H9 (cell line): ENCODE measurements at regions not wholly inside any gene's neighbourhood (a gene's known extent, or its start where the extent isn't known, plus 50 kb on each side); places are given as distances from the start of the nearest gene placed in this dataset.

Experiments
- DNase-seq: peaks from one replicate; pipeline ENCODE4 v3.0.0-alpha.2; 2017
- H2AFZ ChIP-seq: one replicate; pipeline ENCODE4 v1.6.1; 2013; ENCODE audit warnings: mild to moderate bottlenecking, low read length, control low read depth, moderate library complexity
- H2AK5ac ChIP-seq: 2 replicates; pipeline ENCODE4 v1.6.1; 2013; ENCODE audit warnings: low read length, control low read depth, mixed read lengths; ENCODE audit not compliant: insufficient read length
- H2BK120ac ChIP-seq: one replicate; pipeline ENCODE4 v1.6.1; 2013; ENCODE audit warnings: low read depth, mild to moderate bottlenecking, low read length, control low read depth, inconsistent platforms; ENCODE audit not compliant: poor library complexity, severe bottlenecking
- H2BK12ac ChIP-seq: 2 replicates; pipeline ENCODE4 v1.6.1; 2013; ENCODE audit warnings: low read length, control low read depth, mixed read lengths, low read depth; ENCODE audit not compliant: insufficient read length
- H2BK15ac ChIP-seq: 2 replicates; pipeline ENCODE4 v1.6.1; 2013; ENCODE audit warnings: low read depth, low read length, control low read depth
- H2BK20ac ChIP-seq: one replicate; pipeline ENCODE4 v1.6.1; 2013; ENCODE audit warnings: low read depth, mild to moderate bottlenecking, low read length, control low read depth, inconsistent platforms; ENCODE audit not compliant: poor library complexity, severe bottlenecking
- H2BK5ac ChIP-seq: 2 replicates; pipeline ENCODE4 v1.6.1; 2013; ENCODE audit warnings: low read length, control low read depth, mixed read lengths; ENCODE audit not compliant: insufficient read length
- H3K14ac ChIP-seq: 2 replicates; pipeline ENCODE4 v1.6.1; 2013; ENCODE audit warnings: low read length, control low read depth; ENCODE audit not compliant: insufficient read depth
- H3K18ac ChIP-seq: 2 replicates; pipeline ENCODE4 v1.6.1; 2013; ENCODE audit warnings: low read depth, mild to moderate bottlenecking, mixed read lengths, low read length, control low read depth; ENCODE audit not compliant: insufficient read length
- H3K23ac ChIP-seq: 2 replicates; pipeline ENCODE4 v1.6.1; 2013; ENCODE audit warnings: low read length, control low read depth, mixed read lengths, low read depth; ENCODE audit not compliant: insufficient read length
- H3K23me2 ChIP-seq: 2 replicates; pipeline ENCODE4 v1.6.1; 2013; ENCODE audit warnings: low read depth, mild to moderate bottlenecking, mixed read lengths, low read length, control low read depth; ENCODE audit not compliant: insufficient read length, poor library complexity, severe bottlenecking
- H3K27ac ChIP-seq: 2 replicates; pipeline ENCODE4 v1.5.1; 2013; ENCODE audit warnings: low read length, control low read depth, mixed read lengths, low read depth; ENCODE audit not compliant: insufficient read length
- H3K27me3 ChIP-seq: 2 replicates; pipeline ENCODE4 v1.6.1; 2013; ENCODE audit warnings: low read length, control low read depth, inconsistent platforms; ENCODE audit not compliant: insufficient read depth
- H3K4ac ChIP-seq: 2 replicates; pipeline ENCODE4 v1.6.1; 2013; ENCODE audit warnings: low read depth, mild to moderate bottlenecking, control low read depth, inconsistent platforms, low read length, moderate library complexity
- H3K4me1 ChIP-seq: 2 replicates; pipeline ENCODE4 v1.6.1; 2013; ENCODE audit warnings: low read length, control low read depth, inconsistent platforms; ENCODE audit not compliant: insufficient read depth
- H3K4me2 ChIP-seq: 2 replicates; pipeline ENCODE4 v1.6.1; 2013; ENCODE audit warnings: low read length, control low read depth, mixed read lengths; ENCODE audit not compliant: insufficient read length, insufficient read depth
- H3K56ac ChIP-seq: 2 replicates; pipeline ENCODE4 v1.6.1; 2013; ENCODE audit warnings: low read depth, mild to moderate bottlenecking, mixed read lengths, low read length, control low read depth; ENCODE audit not compliant: insufficient read length
- H3K79me1 ChIP-seq: 2 replicates; pipeline ENCODE4 v1.6.1; 2013; ENCODE audit warnings: low read depth, mild to moderate bottlenecking, moderate library complexity, low read length, control low read depth, inconsistent platforms; ENCODE audit not compliant: insufficient read depth, poor library complexity, severe bottlenecking
- H3K79me2 ChIP-seq: 2 replicates; pipeline ENCODE4 v1.6.1; 2013; ENCODE audit warnings: low read length, control low read depth, inconsistent platforms; ENCODE audit not compliant: insufficient read depth
- H3K9ac ChIP-seq: 2 replicates; pipeline ENCODE4 v1.6.1; 2013; ENCODE audit warnings: low read length, control low read depth, mixed read lengths; ENCODE audit not compliant: insufficient read length; ENCODE audit errors: extremely low read depth
- H3K9me3 ChIP-seq: one replicate; pipeline ENCODE4 v1.6.1; 2013; ENCODE audit warnings: low read depth, low read length, inconsistent platforms; ENCODE audit not compliant: control insufficient read depth
- H3T11ph ChIP-seq: one replicate; pipeline ENCODE4 v1.6.1; 2013; ENCODE audit warnings: mild to moderate bottlenecking, low read length, control low read depth, inconsistent platforms
- H4K20me1 ChIP-seq: one replicate; pipeline ENCODE4 v1.6.1; 2013; ENCODE audit not compliant: control insufficient read depth, insufficient read length, insufficient read depth
- H4K5ac ChIP-seq: 2 replicates; pipeline ENCODE4 v1.6.1; 2013; ENCODE audit warnings: low read depth, mild to moderate bottlenecking, mixed read lengths, low read length, control low read depth; ENCODE audit not compliant: insufficient read length
- H4K8ac ChIP-seq: replicated peaks from 2 replicates; pipeline ENCODE4 v1.6.1; 2013; ENCODE audit warnings: low read length, control low read depth, mixed read lengths, low read depth; ENCODE audit not compliant: insufficient read length
- H4K91ac ChIP-seq: 2 replicates; pipeline ENCODE4 v1.6.1; 2013; ENCODE audit warnings: low read depth, mild to moderate bottlenecking, moderate library complexity, mixed read lengths, low read length, control low read depth; ENCODE audit not compliant: insufficient read length
- H3K27ac Mint-ChIP-seq, 3 experiments: 2 replicates in 2 of 3; 3 replicates in 1 of 3; pipeline ENCODE4 v1.8.0; 2020 to 2021; ENCODE audit warnings: mixed read lengths in 3 of 3, mild to moderate bottlenecking in 1 of 3, moderate library complexity in 1 of 3
- H3K27me3 Mint-ChIP-seq: 2 replicates; pipeline ENCODE4 v1.8.0; 2021; ENCODE audit warnings: low read depth, mild to moderate bottlenecking, moderate library complexity, mixed read lengths
- H3K36me3 Mint-ChIP-seq, 3 experiments: 2 replicates in 2 of 3; 3 replicates in 1 of 3; pipeline ENCODE4 v1.8.0; 2020 to 2021; ENCODE audit warnings: low read depth in 3 of 3, mixed read lengths in 3 of 3; ENCODE audit not compliant: insufficient read depth in 1 of 3
- H3K4me1 Mint-ChIP-seq, 2 experiments: 2 replicates each; pipeline ENCODE4 v1.8.0; 2020; ENCODE audit warnings: mixed read lengths in 2 of 2
- H3K4me3 Mint-ChIP-seq, 2 experiments: 2 replicates in 1 of 2; 3 replicates in 1 of 2; pipeline ENCODE4 v1.8.0; 2020 to 2021; ENCODE audit warnings: mild to moderate bottlenecking in 2 of 2, mixed read lengths in 2 of 2, moderate library complexity in 1 of 2
- H3K9me3 Mint-ChIP-seq, 2 experiments: 2 replicates in 1 of 2; 3 replicates in 1 of 2; pipeline ENCODE4 v1.8.0; 2020; ENCODE audit warnings: mild to moderate bottlenecking in 2 of 2, mixed read lengths in 2 of 2, moderate library complexity in 1 of 2
- CTCF ChIP-seq: fragments of 200-600 bp; sonication (generic); conservative IDR thresholded peaks from 3 replicates; pipeline ENCODE4 v1.8.0; 2021; ENCODE audit warnings: antibody characterized with exemption, mild to moderate bottlenecking
- WGBS: extraction: QIAGEN DNeasy Blood & Tissue Kit; methylation state at CpG from one replicate; pipeline ENCODE4 v1.1.7; 2013; ENCODE audit warnings: missing lambda C conversion rate, low lambda C conversion rate, mixed read lengths; ENCODE audit not compliant: insufficient read length; ENCODE audit errors: extremely low coverage; 5-methylcytosine and 5-hydroxymethylcytosine counted together

DNA sequence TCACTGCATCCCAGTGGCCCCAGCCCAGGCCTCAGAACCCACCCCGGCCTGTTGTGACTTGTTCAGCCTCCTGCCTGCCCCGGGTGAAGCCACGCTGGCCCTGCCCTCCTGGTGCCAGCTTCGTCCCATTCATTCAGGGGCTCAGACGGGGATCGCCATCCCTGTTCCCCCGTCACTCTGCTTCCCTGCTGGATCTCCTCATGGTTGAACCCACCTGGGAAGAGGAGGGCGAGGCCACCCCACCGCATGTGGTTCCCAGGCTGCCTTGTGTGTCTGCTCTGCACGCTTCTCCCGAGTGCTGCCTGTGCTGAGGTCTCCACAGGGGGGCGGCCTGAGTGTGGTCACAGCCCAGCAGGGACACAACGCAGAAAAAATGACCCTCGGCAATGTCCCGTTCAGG, 108.2 kb upstream of the ACTRT2 start:
- no peak for TF ChIP-seq CTCF
- Histone ChIP-seq H3K79me1 (no peaks in the 10 kb centered on the region), H2AK5ac (no peak overlapping the region), H3K56ac (no peak overlapping the region), H3K79me2 (no peaks in the 10 kb centered on the region), H3T11ph (no peak overlapping the region), H3K4me1 (no peaks in the 10 kb centered on the region), H3K18ac (no peak overlapping the region), H3K14ac (no peak overlapping the region), H2AFZ (no peak overlapping the region), H4K8ac (no peak overlapping the region), H3K23me2 (no peaks in the 10 kb centered on the region), H4K20me1 (no peaks in the 10 kb centered on the region), H3K27me3 (no peaks in the 10 kb centered on the region), H2BK5ac (no peak overlapping the region), H2BK12ac (no peak overlapping the region), H3K27ac (no peak overlapping the region), H2BK120ac (no peak overlapping the region), H3K23ac (no peak overlapping the region), H4K5ac (no peak overlapping the region), H2BK15ac (no peak overlapping the region), H3K9me3 (peaks cover 94% of the 10 kb centered on the region), H2BK20ac (no peak overlapping the region), H3K9ac (no peak overlapping the region), H4K91ac (no peak overlapping the region), H3K4ac (no peak overlapping the region), H3K4me2 (no peak overlapping the region)
- Mint-ChIP-seq H3K9me3 (peaks cover 9 to 73% of the 10 kb centered on the region in 2 experiments), H3K4me1 (no peaks in the 10 kb centered on the region), H3K4me3 (no peak overlapping the region), H3K27ac (no peak overlapping the region), H3K27me3 (peaks cover 4% of the 10 kb centered on the region), H3K36me3 (peaks cover 5 to 28% (median 9%) of the 10 kb centered on the region in 3 experiments; a peak in 6 of 7 replicates)
- WGBS, result no CpG with 5 or more reads among the region's 15 CpGs
- DNase-seq, result no peak
